Loucy (cell line): ENCODE measurements at regions not wholly inside any gene's neighbourhood (a gene's known extent, or its start where the extent isn't known, plus 50 kb on each side); places are given as distances from the start of the nearest gene placed in this dataset.

ENCODE experiments used
- CTCF ChIP-seq: fragments of 200-600 bp; sonication (generic); conservative IDR thresholded peaks from 2 replicates; pipeline ENCODE4 v1.5.1; 2014; ENCODE audit warnings: mild to moderate bottlenecking, antibody characterized with exemption, low read length
- EZH2phosphoT487 ChIP-seq: fragments of 200-600 bp; IDR thresholded peaks from 2 replicates; pipeline ENCODE4 v1.6.1; 2018; ENCODE audit warnings: antibody characterized with exemption, mild to moderate bottlenecking, moderate library complexity, borderline replicate concordance

- no peak for TF ChIP-seq CTCF
- no peak for TF ChIP-seq EZH2phosphoT487
Observed at GRCh38 chrX:125439194-125439849, 119.7 kb downstream of the TEX13C start.
